ENCODE measurements at regions not wholly inside any gene's neighbourhood (a gene's known extent, or its start where the extent isn't known, plus 50 kb on each side); places are given as distances from the start of the nearest gene placed in this dataset.

- TF ChIP-seq ZNF436 (CRISPR knock-in tag; IDR thresholded peaks at IDR 0.05) (no peak), ZNF79 (CRISPR knock-in tag; IDR thresholded peaks at IDR 0.05; ENCODE audit: low read depth) (no peak), ZEB2 (IDR thresholded peaks at IDR 0.05) (no peak), GATAD2A (IDR thresholded peaks at IDR 0.05) (no peak), MAFF (IDR thresholded peaks at IDR 0.05; ENCODE audit: low read length) (no peak)
These were observed 382.2 kb downstream of the FGF9 start (continued) for GRCh38 chr13:22053053-22053452.

DNA sequence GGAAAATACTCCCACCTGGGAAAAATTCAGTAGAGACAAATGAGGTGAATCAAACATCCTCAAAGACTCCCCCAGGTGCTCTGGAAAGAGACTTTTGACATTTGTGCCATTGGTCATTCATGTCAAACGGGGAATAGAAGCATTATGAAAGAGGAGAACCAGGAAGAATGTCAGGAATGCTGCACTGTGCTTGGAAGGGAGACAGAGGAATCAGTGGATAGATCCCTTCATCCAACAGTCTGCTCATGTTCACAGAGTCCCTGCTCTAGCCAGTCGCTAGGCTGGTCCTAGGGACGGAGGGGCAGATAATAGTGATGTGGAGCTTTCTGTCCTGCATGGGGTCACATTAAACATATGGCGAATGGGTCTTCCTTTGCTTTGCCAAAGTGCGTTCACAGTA is 384.4 kb downstream of the FGF9 start:
- H2AFZ ChIP-seq (ENCODE audit: low read depth, low read length), result no peak overlapping the region
- DNase-seq (ENCODE audit: extremely low read depth in 1 of 4, low spot score in 3 of 4) (no peak), FAIRE-seq (no peak), ATAC-seq (no peak)
- H3K27ac ChIP-seq (ENCODE audit: extremely low read depth, low read depth, low read length), result no peak overlapping the region
- in situ Hi-C loops (cut with MboI), result no loop called here
- ChIA-PET CTCF (ENCODE audit: low intra/inter-chr PET ratio) (no interaction called here), POLR2A (no interaction called here)
- no peaks in the 10 kb centered on the region for H3K36me3 ChIP-seq (ENCODE audit: control insufficient read depth, insufficient read depth, low read length)
- WGBS (ENCODE audit: insufficient coverage, low coverage, missing lambda C conversion rate), result 0% methylated on average over 5 of the region's 5 CpGs
- H3K4me1 ChIP-seq (replicated peaks in 1 of 2; ENCODE audit: control insufficient read depth in 2 of 2, insufficient read depth in 2 of 2, low read length in 2 of 2), result no peaks in the 10 kb centered on the region
- no TSS peak for BruUV-seq (replicated peaks)
- no peaks in the 10 kb centered on the region for H3K9me3 ChIP-seq (replicated peaks; ENCODE audit: control insufficient read depth, insufficient read depth, low read depth, low read length)
- H3K4me3 ChIP-seq, result no peak overlapping the region
- no peaks in the 10 kb centered on the region for H3K9me1 ChIP-seq (ENCODE audit: control insufficient read depth, insufficient read depth, low read length)
- H3K27me3 ChIP-seq (ENCODE audit: control insufficient read depth in 2 of 2, insufficient read depth in 2 of 2, low read length in 2 of 2), result no peaks in the 10 kb centered on the region; a peak in 1 of 5 replicates
- no peak overlapping the region for H3K4me2 ChIP-seq (ENCODE audit: insufficient read depth, low read length)
- H4K20me1 ChIP-seq (replicated peaks; ENCODE audit: control insufficient read depth, insufficient read depth, low read length), result no peaks in the 10 kb centered on the region
- no peak overlapping the region for H3K9ac ChIP-seq (ENCODE audit: insufficient read depth in 1 of 2, low read depth in 2 of 2, low read length in 2 of 2)
- intact Hi-C loops (cut with micrococcal nuclease), result no loop called here
- no peaks in the 10 kb centered on the region for H3K79me2 ChIP-seq (ENCODE audit: control insufficient read depth, insufficient read depth, low read length)
- TF ChIP-seq, protein P1, sequence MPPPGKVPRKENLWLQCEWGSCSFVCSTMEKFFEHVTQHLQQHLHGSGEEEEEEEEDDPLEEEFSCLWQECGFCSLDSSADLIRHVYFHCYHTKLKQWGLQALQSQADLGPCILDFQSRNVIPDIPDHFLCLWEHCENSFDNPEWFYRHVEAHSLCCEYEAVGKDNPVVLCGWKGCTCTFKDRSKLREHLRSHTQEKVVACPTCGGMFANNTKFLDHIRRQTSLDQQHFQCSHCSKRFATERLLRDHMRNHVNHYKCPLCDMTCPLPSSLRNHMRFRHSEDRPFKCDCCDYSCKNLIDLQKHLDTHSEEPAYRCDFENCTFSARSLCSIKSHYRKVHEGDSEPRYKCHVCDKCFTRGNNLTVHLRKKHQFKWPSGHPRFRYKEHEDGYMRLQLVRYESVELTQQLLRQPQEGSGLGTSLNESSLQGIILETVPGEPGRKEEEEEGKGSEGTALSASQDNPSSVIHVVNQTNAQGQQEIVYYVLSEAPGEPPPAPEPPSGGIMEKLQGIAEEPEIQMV (tag; conservative IDR thresholded peaks at IDR 0.05; ENCODE audit: low read depth), result no peak
- no peak for TF ChIP-seq ZNF561 (CRISPR knock-in tag; conservative IDR thresholded peaks at IDR 0.05)
- no peak for TF ChIP-seq NKRF (IDR thresholded peaks at IDR 0.05; ENCODE audit: borderline replicate concordance)
- TF ChIP-seq ELF1 (tag; IDR thresholded peaks at IDR 0.05), result no peak
- no peak for TF ChIP-seq TCF15 (CRISPR knock-in tag; IDR thresholded peaks at IDR 0.05)
- no peak for TF ChIP-seq BRCA1 (IDR thresholded peaks at IDR 0.05)
- no peak for TF ChIP-seq BRCA1 (CRISPR knock-in tag; IDR thresholded peaks at IDR 0.05)
- no peak for TF ChIP-seq SAP30 (IDR thresholded peaks at IDR 0.05; ENCODE audit: borderline replicate concordance, insufficient read depth, low read depth, low read length, poor library complexity, severe bottlenecking)
- TF ChIP-seq, protein P2, sequence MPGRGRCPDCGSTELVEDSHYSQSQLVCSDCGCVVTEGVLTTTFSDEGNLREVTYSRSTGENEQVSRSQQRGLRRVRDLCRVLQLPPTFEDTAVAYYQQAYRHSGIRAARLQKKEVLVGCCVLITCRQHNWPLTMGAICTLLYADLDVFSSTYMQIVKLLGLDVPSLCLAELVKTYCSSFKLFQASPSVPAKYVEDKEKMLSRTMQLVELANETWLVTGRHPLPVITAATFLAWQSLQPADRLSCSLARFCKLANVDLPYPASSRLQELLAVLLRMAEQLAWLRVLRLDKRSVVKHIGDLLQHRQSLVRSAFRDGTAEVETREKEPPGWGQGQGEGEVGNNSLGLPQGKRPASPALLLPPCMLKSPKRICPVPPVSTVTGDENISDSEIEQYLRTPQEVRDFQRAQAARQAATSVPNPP (IDR thresholded peaks at IDR 0.05; ENCODE audit: borderline replicate concordance, insufficient read depth, insufficient read length), result no peak
- no peak for TF ChIP-seq ZBTB43 (CRISPR knock-in tag; IDR thresholded peaks at IDR 0.05)
- no peak for TF ChIP-seq ZNF830 (CRISPR knock-in tag; IDR thresholded peaks at IDR 0.05)
